ENCODE measurements at regions not wholly inside any gene's neighbourhood (a gene's known extent, or its start where the extent isn't known, plus 50 kb on each side); places are given as distances from the start of the nearest gene placed in this dataset.

DNA sequence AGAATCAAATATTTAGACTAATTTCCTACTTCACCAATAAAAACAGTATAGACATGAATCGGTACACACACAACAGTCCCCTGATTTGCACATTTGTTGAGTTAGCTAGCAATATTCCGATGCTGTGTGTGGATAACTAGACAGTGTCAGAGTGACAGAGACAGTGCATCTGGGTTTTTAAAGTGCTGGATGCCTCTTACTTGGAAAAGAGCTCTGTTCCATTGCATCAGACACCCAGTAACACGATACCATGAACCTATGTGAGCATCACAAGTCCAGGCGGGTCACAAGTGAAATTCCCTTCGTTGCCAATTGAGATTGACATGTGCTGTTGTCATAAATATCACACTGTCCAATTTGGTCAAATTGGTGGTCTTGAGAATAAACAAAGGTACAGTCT, 82.0 kb upstream of the ESRRG start:
- TF ChIP-seq YY1 (IDR thresholded peaks at IDR 0.05; ENCODE audit: low read depth) (no peak), MAX (IDR thresholded peaks at IDR 0.05) (no peak), TAF1 (IDR thresholded peaks at IDR 0.05; ENCODE audit: low read depth) (no peak), EGR1 (IDR thresholded peaks at IDR 0.05) (no peak), RAD21 (IDR thresholded peaks at IDR 0.05; ENCODE audit: low read depth) (no peak), CEBPB (IDR thresholded peaks at IDR 0.05) (no peak), TEAD4 (IDR thresholded peaks at IDR 0.05) (no peak)
